Epithelial cell of esophagus (primary cell): ENCODE measurements at regions not wholly inside any gene's neighbourhood (a gene's known extent, or its start where the extent isn't known, plus 50 kb on each side); places are given as distances from the start of the nearest gene placed in this dataset.

Experiments used
- DNase-seq: peaks from one replicate; pipeline ENCODE4 v3.0.0; 2010; ENCODE audit warnings: low read depth
- H3K4me3 ChIP-seq: 2 replicates; pipeline ENCODE4 v1.5.1; 2011; ENCODE audit warnings: mild to moderate bottlenecking, low read length, control low read depth
- TF ChIP-seq, protein P1 (sequence below): IDR thresholded peaks from 2 replicates; pipeline ENCODE4 v1.5.1; 2011; ENCODE audit warnings: low read depth, mild to moderate bottlenecking, low read length, control low read depth, inconsistent platforms; ENCODE audit not compliant: insufficient read depth; ENCODE audit errors: missing control alignments

- H3K4me3 ChIP-seq, result no peak overlapping the region
- DNase-seq, result no peak
- TF ChIP-seq, protein P1, sequence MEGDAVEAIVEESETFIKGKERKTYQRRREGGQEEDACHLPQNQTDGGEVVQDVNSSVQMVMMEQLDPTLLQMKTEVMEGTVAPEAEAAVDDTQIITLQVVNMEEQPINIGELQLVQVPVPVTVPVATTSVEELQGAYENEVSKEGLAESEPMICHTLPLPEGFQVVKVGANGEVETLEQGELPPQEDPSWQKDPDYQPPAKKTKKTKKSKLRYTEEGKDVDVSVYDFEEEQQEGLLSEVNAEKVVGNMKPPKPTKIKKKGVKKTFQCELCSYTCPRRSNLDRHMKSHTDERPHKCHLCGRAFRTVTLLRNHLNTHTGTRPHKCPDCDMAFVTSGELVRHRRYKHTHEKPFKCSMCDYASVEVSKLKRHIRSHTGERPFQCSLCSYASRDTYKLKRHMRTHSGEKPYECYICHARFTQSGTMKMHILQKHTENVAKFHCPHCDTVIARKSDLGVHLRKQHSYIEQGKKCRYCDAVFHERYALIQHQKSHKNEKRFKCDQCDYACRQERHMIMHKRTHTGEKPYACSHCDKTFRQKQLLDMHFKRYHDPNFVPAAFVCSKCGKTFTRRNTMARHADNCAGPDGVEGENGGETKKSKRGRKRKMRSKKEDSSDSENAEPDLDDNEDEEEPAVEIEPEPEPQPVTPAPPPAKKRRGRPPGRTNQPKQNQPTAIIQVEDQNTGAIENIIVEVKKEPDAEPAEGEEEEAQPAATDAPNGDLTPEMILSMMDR, result no peak
Measured at GRCh38 chr7:125526092-125526491, 596.5 kb upstream of the POT1 start.

- no peak for DNase-seq
- TF ChIP-seq, protein P1, result no peak
- no peak overlapping the region for H3K4me3 ChIP-seq
Measured at GRCh38 chr7:125516194-125516593, 586.6 kb upstream of the POT1 start.

- no peak for DNase-seq
- TF ChIP-seq, protein P1, result no peak
Measured at GRCh38 chr7:125512373-125512772, 582.7 kb upstream of the POT1 start.

GRCh38 chr7:125511310-125511709 is 581.7 kb upstream of the POT1 start:
- DNase-seq, result peak; percentile 11
- TF ChIP-seq, protein P1, result no peak
- H3K4me3 ChIP-seq, result no peak overlapping the region

More at GRCh38 chr7:125512373-125512772, 582.7 kb upstream of the POT1 start:
- no peak overlapping the region for H3K4me3 ChIP-seq

- no peak for DNase-seq
- no peak overlapping the region for H3K4me3 ChIP-seq
- TF ChIP-seq, protein P1, result no peak
Measured at GRCh38 chr7:125506331-125506730, 576.7 kb upstream of the POT1 start.

GRCh38 chr7:125504848-125505247 is 575.2 kb upstream of the POT1 start:
- H3K4me3 ChIP-seq, result no peak overlapping the region
- peak; percentile 22 for DNase-seq
- TF ChIP-seq, protein P1, result no peak

- DNase-seq, result no peak
- TF ChIP-seq, protein P1, result no peak
- H3K4me3 ChIP-seq, result no peak overlapping the region
Measured at GRCh38 chr7:125495997-125496396, 566.4 kb upstream of the POT1 start.
